H1 (cell line): ENCODE measurements at regions not wholly inside any gene's neighbourhood (a gene's known extent, or its start where the extent isn't known, plus 50 kb on each side); places are given as distances from the start of the nearest gene placed in this dataset.

ENCODE experiments used
- FOSL1 ChIP-seq: IDR thresholded peaks from 2 replicates; pipeline ENCODE4 v1.6.1; 2011; ENCODE audit warnings: mild to moderate bottlenecking, low read depth, low read length, moderate library complexity; ENCODE audit not compliant: insufficient read depth
- NANOG ChIP-seq: IDR thresholded peaks from 2 replicates; pipeline ENCODE4 v1.6.1; 2011; ENCODE audit warnings: low read length, low read depth, mild to moderate bottlenecking, inconsistent platforms; ENCODE audit not compliant: insufficient read depth, poor library complexity, severe bottlenecking
- SUZ12 ChIP-seq: fragments of 200-600 bp; sonication (generic); IDR thresholded peaks from 2 replicates; pipeline ENCODE4 v1.6.1; 2012; ENCODE audit warnings: mild to moderate bottlenecking, inconsistent platforms, low read length, moderate library complexity, mixed read lengths
- TCF12 ChIP-seq: IDR thresholded peaks from 2 replicates; pipeline ENCODE4 v1.6.1; 2011; ENCODE audit warnings: low read depth, mild to moderate bottlenecking, low read length

GRCh38 chr5:125484272-125484741 lies 737.9 kb upstream of the ZNF608 start (continued):
- TF ChIP-seq FOSL1 (no peak), NANOG (no peak), TCF12 (no peak), SUZ12 (no peak)
